HCEC 1CT (cell line): ENCODE measurements at regions not wholly inside any gene's neighbourhood (a gene's known extent, or its start where the extent isn't known, plus 50 kb on each side); places are given as distances from the start of the nearest gene placed in this dataset.
A peak's percentile ranks its signal among the peaks of the same experiment; 100 is the strongest.
"Not testable (repeated sequence)": the region's sequence is repeated elsewhere in the genome, so short reads cannot be mapped to it uniquely, and the experiment has no call there.

Experiments
- DNase-seq: peaks from one replicate; pipeline ENCODE4 v3.0.0-alpha.2; 2017

DNA sequence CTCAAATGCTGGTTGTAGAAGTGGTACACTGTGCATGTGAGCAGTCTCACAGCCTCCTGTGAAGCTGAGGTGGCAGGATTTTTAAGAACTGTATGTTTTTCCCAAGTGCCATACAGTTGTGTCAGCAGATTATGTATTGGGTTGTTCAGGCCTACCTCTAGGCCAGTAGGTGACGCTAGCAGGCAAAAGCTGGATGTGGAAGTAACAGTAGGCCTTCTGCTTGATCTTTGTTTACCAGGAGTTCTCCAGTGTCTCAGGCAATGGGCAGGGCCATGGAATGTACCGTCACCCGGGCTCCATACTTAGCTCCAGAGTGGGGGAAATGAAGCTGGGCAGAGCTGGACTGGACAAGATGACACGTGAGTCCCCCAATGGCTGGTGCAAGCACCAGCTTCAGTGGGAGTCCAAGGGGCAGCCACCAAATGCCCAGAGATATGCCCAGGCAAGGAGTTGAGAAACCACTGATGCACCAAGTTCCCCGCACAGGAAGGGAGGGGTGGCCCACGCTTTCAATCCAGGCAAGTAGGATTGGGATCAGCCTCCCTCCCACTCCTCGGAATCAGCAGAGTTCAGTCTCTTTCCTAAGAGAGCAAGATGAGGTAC is 289.7 kb downstream of the HTR1B start:
- peak; percentile 52 for DNase-seq

DNA sequence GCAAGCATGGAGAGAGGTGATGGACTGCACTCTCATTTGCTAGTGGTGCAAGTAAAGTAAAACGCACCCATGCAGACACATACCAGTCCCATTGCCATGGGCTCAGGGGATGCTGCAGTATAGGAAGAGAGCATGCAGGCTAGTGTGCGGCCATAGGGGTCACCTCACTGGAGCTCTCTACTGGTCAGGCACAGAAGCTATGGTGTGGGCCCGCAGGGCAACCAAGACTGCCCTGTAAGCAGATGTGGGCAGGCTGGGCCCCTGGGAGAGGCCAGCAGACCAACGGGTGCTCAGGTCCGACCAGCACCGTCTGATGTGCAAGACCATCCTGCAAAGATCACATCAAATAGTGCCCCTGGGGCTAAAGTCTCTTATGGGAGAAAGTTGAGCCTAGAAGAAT is 290.7 kb downstream of the HTR1B start:
- no peak for DNase-seq

DNA sequence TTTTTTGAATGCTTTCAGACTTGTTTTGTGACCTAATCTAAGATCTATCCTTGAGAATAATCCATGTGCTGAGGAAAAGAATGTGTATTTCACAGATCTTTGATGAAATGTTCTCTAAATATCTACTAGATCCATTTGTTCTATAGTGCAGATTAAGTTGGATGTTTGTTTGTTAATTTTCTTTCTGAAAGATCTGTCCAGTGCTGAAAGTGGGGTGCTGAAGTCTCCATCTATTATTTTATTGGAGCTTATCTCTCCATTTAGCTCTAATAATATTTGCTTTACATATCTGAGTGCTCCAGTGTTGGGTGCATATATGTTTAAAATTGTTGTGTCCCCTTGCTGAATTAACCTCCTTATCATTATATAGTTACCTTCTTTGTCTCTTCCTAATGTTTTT is 303.6 kb downstream of the HTR1B start:
- no peak for DNase-seq

DNA sequence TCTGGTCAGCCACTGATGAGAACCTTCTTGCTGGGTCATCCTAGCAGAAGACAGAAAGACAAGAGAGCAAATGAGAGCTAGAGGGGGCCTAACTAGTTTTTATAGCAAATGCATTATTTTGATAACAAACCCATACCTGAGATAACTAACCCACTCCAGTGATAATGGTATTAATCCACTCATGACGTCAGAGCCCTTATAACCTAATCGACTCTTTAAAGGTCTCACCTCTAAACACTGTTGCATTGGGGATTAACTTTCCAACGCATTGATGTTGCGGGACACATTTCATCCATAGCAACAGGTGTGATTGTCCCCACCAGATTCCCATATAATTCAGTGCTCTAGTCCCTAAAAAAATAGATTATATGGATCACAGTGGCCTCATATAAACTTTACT is 312.1 kb downstream of the HTR1B start:
- no peak for DNase-seq

- no peak for DNase-seq
Measured at GRCh38 chr6:77150736-77151135, 312.6 kb downstream of the HTR1B start.

GRCh38 chr6:77145244-77145643 is 318.0 kb downstream of the HTR1B start:
- DNase-seq: no peak

GRCh38 chr6:77143659-77144447 is 319.4 kb downstream of the HTR1B start:
- no peak for DNase-seq

DNA sequence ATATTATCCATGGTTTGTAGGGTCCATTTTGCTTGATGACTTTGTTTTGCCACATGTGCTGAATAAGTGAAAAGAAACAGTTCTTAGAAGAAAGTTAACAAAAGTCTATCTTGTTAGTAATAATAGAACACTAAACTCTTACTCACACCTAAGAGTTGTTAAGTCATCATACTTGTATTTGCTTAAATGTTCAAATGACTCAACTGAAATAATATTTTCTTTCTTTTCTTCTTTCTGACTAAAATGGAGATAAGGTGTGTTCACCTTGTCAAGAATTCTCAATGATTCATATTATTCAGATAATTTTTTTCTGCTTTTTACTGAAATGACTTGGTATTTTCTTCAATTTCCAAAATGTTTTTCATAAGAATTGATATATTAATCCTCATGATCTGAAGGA is 327.2 kb downstream of the HTR1B start:
- DNase-seq: peak; percentile 66

DNA sequence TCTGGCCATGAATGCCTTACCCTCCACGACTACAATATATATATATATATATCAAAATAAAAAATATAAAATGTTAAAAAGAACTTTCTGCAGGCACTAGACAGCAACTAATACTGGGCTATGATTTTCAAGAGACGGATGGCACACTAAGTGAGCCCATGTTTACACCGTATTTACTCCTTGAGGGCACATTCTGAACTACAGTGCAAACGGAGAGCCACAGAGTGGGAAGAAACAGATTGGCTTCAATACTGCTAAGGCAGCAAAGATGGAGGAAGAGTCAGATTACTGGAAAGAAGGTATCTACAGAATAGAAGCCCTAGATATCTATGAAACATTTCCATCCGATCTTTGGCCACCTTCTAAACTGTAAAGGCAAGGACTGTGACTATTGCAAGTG is 330.3 kb downstream of the HTR1B start:
- no peak for DNase-seq

GRCh38 chr6:77131426-77131825 is 331.9 kb downstream of the HTR1B start:
- DNase-seq: no peak

DNA sequence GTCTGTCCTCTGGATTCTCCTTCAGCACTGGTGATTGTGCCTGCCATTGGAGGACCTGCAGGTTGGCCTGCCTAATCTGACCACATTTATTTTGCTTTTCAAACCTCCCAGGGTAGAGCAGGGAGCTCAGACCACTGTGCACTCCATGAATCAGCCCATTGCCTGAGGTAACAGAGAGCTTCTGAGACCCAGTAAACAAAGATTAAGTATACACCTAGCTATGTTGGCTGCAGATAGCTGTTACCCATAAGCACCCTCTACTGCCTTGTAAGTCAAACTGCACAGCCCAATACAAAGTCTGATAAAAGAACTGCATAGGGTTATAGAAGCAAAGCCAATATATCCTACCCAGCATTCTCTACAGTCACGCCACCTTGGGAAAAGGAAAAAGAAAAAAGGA is 338.7 kb downstream of the HTR1B start:
- peak; percentile 11 for DNase-seq

GRCh38 chr6:77123527-77123926 is 339.8 kb downstream of the HTR1B start:
- DNase-seq: no peak

DNA sequence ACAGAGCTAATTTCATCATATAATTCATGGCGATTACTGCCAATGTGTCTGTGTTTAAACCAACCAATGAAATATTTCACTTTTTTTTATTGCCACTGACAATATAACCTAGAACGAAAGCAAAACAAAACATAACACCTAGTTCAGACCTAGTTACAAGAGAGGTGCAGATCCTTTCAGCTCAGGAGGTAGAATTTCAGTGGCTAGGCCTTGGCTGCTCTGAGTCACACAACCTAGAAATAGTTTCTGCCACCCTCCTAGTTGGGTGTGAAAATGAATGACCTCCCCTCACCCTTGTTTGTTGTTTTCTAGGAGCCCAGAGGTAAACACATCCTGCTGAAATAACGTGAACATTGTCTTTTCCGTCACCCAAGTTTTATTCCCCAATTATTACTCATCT is 356.3 kb downstream of the HTR1B start:
- peak; percentile 3 for DNase-seq

DNA sequence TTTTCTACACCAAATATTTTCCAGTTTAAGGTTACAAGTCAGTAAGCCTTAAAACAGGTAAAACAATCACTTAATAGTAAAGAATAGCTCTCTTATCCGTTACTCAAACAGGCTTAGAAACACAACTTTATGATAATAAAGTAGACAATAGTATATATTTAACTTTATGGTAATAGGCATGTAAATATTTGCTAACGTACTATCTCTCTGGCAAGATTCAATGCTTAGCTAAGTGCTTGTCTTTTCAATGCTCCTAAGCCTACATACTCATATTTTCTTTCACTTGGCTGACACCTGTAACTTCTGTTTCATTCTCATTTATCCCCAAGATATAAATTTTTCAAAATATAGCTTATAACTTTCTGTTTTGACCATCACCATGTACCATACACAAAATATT is 358.2 kb downstream of the HTR1B start:
- DNase-seq: no peak

DNA sequence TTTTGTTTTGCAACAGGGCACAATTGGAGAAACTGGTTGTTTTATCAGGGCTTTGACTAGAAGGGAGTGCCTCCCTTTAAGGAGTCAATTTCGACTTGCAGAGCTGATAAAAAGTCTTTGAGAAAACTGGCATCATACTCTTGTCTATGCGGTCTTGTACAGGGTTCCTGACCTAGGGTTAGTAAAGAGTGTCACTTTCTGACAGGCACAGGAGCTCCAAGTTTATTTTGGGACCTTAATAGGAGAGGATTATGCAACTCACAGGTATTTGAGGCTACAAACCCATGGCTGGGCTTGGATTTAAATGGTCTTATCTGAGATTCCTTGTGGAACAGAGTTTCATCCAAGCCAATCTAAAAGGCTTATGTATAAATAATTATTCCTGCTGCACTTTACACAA is 365.4 kb downstream of the HTR1B start:
- no peak for DNase-seq

DNA sequence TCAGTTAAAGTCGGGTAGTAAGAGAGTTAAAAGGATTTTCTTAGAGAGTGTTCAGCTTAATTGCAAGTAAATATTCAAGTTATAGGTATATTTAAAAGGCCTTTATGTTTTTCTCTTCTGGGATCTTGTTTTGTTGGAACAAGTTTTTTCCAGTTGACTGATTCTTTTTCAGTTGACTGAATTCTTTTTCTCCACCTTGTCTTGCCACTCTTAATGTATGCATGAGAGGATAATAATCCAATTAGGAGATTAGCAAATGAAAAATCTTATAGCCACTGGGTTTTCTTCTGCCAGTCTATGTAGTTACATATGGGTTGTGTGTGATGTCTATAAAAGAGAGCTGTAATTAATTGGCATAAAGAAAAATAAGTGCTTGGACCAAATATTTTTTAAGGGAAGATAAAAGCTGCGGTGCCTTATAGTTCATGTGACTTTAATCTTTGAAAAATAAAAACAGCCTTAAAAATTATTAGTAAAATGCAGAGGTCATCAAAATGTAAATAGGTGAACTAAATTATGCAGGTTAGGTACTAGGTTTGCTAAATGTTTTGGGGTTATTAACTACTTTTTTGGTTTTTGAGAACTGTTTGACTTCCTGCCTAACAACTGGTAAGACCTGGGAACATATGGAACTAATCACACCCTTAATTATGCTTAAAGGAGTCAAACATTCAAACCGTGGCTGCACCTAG is 367.2 kb downstream of the HTR1B start:
- DNase-seq: no peak

- no peak for DNase-seq
Measured at GRCh38 chr6:77094821-77095220, 368.5 kb downstream of the HTR1B start.

- DNase-seq: peak; percentile 86
Measured at GRCh38 chr6:77092971-77093370, 370.3 kb downstream of the HTR1B start.

- DNase-seq: peak; percentile 72
Measured at GRCh38 chr6:77089776-77090175, 373.5 kb downstream of the HTR1B start.

- DNase-seq: not testable (repeated sequence)
Measured at GRCh38 chr6:77087794-77088318, 375.4 kb downstream of the HTR1B start.

GRCh38 chr6:77074037-77074713 is 389.1 kb downstream of the HTR1B start:
- DNase-seq: no peak

- no peak for DNase-seq
Measured at GRCh38 chr6:77073410-77073760, 389.9 kb downstream of the HTR1B start.

- DNase-seq: no peak
Measured at GRCh38 chr6:77072694-77073409, 390.4 kb downstream of the HTR1B start.
